ENCODE measurements at regions not wholly inside any gene's neighbourhood (a gene's known extent, or its start where the extent isn't known, plus 50 kb on each side); places are given as distances from the start of the nearest gene placed in this dataset.

DNA sequence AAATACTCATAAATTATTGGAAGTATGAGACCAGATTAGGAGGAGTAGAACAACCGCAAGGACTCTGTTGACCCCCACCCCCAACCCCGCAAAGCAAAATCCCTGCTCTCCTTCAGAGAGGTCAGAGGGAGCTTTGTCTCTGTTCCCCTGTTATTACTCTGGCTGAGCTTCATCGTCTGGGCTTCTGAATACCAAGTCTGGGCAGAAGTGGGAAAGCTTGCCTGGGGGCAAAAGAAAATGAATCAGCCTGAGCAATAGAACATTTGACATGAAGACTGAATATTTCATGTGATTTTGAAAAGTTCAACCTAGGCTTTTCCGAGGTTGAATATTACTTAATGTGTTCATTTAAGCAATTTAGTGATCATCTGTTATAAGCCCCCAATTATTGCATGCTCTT, 114.6 kb upstream of the ARHGAP28 start:
- DNase-seq, result no peak

DNA sequence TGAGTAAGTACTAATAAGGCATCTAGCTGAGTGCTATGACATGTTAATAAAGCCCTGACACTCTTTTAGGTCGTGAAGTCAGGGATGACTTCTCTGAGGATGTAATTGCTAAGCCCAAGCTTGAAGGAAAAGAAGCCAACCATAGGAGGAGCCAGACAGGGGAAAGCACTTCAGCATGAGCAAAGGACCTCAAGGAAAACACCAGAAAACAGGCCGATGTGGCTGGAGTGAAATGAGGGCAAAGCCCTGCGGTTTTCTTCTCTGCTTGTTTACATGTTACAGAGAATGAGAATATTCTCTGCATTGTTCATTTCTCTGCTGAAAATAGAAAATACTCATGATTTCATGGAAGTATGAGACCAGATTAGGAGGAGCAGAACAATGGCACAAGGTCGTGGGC, 112.5 kb upstream of the ARHGAP28 start:
- no peak for DNase-seq

DNA sequence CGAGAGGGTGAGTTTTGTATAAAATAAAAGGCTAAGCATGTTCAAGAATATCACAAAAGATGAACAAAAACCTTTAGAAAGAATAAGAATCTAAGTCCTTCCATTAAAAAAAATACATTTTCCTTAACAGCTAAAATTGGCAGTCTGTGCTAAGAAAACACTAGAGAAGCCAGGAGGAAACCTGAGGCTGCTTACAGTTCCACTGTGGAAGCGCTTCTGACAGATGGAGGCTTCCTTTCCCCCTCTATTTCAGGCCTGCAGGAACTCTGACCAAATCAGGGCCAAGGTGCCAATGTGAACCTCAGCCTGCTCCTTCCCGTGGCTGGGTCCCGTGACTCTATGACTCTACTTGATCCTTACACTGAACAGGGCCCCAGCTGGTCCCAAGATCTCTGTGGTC, 108.1 kb upstream of the ARHGAP28 start:
- no peak for DNase-seq

DNA sequence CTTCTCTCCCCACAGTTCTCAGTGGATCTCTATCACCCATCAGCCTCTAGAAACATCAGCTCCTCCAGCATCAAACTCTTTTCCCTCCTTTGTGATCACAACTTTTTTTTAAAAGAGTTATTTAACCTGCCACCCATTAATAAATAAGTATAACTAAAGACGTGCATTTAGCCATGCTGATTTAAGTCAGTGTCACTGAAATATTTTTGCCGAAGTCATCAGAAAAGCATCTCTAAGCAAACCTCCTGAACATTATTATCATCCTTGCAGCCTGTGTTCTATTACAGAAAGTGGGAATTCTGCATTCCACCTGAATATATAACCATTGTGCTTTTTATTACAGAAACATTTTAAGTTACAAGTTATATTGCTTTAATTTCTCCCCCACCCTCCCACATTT, 106.2 kb upstream of the ARHGAP28 start:
- no peak for DNase-seq

DNA sequence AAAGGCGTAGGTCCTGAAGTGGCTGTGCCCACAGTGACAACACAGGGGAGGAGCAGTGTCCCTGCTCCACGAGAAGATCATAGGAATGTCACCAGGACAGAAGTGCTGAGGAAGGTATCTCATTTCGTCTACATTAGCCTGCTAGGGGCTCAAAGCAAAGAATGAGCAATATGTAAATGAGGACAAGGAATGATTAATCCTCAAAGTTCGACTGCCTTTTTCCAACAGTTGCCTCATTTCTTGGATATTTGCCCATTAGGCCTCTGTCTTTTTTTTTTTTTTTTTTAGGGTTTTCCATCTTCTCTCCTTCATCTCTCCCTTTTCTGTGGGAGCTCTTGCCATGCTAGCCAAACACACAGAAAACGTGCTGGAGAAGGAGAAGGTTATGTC, 105.2 kb upstream of the ARHGAP28 start:
- peak; percentile 89 for DNase-seq

DNA sequence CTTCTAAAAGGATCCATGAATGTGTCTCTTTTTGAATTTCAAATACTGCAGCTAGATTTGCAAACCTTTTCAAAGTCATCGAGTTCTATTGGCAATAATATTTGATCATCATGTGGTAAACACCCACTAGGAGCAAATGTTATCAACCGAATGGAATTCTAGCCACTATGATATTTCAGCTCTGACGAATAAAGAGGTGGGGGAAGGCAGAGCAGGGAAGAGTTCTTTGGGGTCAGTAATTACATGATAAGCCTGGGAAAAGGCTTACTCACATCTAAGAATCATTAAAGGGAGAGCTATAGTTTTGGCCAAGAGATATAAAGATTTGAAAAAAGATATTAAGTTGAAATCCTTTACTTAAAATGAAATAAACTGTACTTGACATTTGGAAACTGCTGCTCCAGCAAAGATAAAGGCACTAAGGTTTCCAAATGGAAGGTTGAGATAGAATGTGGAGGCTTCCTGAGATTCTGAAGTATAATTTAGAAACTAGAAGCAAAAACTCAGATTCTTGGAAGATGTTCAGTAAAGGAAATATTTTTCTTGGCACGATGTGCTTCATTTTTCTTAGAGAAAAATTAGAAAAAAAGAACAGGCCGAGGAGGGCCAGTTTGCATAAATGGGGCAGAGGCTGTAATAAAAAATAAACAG, 104.7 kb upstream of the ARHGAP28 start:
- peak; percentile 92 for DNase-seq

DNA sequence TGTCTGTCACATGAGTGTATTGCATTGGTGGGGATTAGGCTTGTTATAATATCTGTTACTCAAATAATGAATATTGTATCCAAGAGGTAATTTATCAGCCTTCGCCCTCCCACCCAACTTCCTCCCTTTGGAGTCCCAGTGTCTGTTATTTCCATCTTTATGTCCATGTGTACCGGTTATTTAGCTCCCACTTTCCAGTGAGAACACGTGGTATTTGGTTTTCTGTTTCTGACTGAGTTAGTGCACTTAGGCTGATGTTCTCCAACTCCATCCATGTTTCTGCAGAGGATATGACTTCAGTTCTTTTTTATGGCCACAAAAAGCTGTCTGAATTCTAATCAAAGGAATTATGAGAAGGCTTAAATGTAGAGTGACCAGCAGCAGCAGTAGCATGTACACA, 104.0 kb upstream of the ARHGAP28 start:
- no peak for DNase-seq

DNA sequence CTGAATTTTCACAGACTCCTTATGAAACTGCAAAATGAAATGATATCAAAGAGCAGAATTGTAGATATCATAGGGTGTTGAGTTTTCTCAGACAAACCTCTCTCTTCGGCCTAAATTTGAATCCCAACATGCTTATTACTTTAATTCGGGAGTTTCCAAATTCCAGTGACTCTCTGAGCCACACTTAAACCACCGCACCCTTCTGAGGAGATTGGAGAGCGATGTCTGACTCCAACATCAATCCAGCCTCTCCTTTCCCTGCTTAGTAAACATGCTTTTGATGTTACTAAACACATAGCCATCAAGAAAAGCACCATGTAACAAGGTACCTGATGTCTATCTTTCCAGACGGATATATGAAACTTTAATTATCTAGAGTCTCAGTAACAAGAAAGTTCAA, 103.1 kb upstream of the ARHGAP28 start:
- DNase-seq, result no peak

DNA sequence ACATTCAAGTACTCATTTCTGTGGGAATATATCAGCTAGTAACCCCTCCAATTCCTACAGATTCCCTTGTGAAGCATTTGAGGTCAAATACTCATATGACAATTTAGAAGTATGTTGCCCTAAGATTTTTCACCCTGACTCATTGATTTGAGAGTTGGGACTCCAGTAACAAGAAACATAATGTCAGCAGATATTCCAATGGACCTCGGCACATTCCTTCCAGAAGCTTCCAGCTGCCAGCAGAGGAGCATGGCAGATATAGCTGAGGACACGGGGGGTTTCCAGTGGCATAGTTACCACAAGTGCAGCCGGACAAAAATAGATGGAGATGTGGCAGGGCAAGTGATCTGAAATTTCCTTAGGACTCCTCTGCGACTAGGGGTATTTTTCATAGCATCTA, 101.9 kb upstream of the ARHGAP28 start:
- DNase-seq, result peak; percentile 90

DNA sequence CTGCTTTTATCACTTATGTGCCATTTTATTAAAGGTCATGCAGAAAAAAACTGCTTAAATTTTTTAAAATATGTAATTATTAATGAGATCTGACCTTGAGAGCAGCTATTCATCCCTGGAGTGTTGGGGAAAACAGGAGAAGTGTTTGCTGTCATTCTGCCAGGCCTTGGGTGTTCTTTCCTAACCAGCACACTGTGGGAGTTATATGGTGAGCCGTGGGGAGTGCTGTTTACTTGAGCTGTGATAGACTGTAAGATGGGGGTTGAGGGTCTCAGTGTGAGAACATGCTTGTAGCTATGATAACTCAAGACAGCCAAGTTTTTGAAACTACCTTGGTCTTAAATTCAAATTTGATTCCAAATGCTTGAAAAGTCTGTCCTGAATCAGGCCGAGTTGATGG, 101.3 kb upstream of the ARHGAP28 start:
- DNase-seq, result peak; percentile 49

DNA sequence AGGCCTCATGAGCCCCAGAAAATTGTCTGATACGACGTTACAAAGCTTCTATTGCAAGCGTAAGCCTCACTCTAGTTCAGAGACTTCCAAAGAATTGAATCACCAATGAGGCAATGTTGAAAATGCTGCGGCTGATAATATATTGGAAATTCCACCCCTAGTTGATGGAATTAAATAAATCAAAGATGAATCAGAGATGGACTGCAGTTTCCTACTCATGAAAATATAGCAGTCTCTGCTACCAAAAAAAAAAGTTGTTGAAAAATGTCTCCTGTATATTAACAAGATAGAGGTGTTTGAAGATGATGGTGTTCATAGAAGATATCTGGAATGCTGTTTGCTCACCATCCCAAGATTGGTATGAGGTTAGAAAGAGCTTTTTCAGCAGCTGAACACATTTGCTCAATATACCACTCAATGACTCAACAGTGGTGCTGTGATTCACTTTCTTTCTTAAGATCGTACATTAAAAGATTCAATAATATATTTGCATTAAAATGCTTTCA, 99.8 kb upstream of the ARHGAP28 start:
- DNase-seq, result peak; percentile 92

DNA sequence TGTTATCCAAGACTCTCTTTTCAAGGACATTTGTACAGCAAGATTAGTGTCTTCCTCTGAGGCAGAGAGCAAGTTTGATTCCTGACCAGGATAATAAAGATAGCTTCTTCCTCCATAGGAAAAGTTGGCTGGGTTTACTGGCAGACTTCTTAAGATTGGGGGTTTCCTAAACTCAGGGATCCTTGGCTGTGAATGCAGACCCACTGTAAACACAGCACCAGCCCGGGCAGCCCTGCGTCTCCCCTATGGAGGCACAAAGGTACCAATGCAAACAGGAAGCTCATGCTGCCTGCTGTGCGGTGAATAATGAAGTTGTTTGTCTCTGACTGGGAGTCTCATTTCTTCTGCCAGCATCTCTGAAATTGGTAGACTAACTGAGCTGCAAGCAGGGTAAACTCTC, 96.2 kb upstream of the ARHGAP28 start:
- DNase-seq, result no peak

DNA sequence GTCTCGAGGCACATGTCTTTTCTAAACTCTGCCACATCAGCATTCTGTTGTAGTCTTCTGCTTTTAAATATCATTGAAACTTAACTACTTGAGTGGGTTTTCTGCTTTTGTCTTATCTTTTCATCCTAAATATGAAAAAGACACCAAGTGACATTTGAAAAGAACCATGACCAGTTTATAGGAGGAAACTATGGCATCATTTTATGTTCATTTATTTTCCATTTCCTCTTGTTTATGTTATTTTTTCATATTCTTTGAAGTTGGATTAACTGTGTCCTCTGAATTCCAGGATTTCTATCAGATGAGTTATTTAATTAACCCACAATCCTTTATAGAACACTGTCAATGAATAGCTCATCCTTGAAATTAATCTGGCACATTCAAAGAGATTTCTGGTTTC, 93.4 kb upstream of the ARHGAP28 start:
- no peak for DNase-seq

DNA sequence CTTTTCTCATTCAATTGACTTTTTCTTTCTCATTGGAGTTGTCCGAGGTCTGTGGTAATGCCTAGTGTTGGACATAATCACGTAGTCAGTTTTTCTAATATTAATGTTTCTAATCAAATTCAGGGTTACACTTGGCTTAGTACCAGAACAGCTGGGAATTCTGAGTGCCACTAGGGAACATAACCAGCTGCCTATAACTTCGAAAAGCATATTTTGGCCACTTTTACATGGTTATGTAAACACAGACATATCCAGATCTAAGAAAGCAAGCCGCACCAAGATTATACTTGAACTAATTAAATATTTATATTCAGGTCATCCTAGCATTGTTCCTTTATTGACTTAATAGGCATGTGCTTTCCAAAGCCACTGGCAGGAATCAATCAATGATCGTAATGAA, 91.1 kb upstream of the ARHGAP28 start:
- DNase-seq, result no peak

DNA sequence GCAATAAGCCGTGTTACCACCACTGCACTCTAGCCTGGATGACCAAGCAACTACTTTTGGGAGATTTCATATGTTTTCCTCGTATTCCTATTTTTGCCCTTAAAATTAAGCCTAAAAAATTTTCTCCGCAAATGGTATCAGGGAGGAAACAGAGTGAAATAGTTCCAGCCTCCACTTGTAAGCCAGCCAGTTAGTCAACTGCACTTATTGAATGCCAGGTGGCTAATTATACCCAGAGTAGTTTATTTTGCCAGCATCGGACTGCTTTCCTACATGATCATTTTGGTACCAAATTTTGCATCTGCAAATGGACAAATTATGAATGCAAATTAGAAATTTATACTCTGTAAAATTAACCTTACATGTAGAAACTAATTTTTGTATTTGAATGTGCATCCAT, 90.2 kb upstream of the ARHGAP28 start:
- DNase-seq, result no peak

DNA sequence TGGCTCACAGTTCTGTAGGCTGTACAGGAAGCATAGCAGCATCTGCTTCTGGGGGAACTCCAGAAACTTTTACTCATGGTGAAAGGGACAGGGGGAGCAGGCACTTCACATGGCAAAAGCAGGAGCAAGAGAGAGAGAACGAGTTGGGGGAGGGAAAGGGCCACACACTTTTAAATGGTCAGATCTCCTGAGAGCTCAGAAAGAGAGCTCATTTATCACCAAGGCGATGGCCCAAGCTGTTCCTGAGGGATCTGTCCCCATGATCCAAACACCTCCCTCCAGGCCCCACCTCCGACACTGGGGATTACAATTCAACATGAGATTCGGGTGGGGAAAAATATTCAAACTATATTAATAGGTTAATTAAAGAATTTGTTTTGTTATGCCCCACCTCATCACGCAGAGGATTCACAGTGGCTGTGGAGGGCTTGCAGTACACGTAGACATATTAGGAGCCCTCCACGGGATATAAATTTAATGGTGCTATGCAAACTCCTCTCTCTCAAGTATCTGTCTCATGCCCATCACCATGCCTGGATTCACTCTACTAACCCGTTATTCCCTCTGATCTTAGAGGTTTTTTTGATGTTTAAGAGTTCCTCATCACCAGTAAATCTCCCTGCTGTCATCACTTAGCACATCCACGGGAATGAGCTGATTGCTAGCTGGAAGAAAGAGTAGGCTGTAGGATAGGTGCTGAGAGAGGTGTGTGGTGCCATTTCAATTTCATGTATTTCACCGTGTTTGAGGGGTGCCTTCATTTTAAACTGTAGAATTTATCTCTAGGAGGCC, 84.5 kb upstream of the ARHGAP28 start:
- no peak for DNase-seq

DNA sequence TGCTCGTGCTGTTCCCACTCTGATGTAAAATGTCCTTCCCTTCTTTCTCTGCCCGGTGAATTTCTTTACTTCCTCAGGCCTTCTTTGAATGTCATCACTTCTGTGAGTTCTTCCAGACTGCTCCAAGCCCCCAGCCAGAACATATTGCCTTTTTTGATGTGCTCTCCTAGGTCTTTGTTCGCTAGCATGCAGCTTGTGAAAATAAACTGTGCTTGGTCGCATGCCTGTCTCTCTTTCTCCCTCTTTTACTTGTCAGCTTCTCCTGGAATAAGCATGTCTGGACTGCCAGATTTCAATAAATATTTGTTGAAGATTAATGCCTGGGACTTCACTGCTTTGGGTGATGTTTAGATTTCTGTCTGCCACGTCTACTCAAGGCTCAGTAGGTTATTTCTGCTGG, 82.7 kb upstream of the ARHGAP28 start:
- DNase-seq, result no peak

DNA sequence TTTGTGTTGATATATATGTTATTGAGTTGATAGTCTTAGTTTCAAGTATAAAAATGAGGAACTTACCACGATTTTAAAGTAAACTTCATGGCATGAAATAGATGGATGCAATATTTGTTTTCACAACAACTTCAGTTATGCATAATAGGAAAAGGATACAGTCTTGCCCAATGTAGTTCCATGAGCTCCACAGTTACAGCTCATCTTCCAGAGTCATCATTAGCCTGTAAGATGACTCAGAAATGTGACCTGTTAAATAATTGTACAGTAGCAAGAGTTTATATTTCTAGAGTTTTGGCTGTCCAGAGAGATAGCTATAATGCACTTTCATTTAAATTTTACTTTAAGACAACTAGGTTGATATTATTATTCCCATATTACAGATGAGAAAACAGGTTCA, 80.9 kb upstream of the ARHGAP28 start:
- DNase-seq, result peak; percentile 29

DNA sequence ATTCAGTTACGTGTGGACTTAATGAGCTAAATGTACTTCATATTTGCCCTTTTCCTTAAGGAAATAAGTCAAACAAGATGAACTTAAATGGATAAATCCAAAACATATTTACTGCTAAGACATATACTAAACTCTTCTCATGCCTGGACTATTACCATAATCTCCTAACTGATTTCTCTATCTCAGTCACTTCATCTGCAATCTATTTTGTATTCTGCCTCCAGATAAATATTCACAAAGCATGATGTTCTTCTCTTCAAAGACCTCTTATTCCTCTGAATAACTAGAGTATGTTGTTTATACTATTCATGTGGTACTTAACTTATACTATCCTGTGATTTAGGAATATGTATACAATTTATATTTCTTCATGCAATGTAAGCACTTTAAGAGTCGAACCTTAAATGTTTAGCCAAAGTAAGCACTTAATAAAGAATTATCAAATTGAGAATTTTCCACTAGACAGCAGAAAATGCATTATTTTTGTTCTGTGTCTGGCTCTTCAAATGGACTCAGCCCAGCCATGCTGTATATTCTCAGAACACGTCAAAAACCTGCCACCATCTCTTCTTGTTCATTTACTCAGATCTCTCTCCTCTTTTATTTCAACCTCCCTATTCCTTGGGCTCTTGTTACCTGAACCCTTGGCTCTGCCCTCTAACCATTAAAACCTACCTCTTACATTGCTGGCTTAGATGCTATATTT, 79.9 kb upstream of the ARHGAP28 start:
- DNase-seq, result no peak

DNA sequence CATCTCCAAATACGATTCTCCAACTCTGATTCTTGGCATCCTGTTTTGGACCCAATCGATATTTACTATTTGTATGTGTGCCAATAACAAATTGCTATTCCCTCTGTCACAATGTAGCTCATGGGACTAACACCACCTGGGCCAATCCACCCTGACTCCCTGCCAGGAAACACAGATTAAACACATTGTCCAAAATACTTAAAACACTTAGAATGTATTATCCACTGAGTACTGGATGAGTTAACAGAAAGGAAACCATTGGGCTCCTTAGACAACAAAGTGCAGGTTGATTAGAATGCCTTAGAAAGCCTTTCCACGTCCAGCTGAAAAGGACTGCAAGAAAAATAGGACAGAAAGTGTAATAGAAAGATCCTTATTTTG, 79.4 kb upstream of the ARHGAP28 start:
- no peak for DNase-seq

DNA sequence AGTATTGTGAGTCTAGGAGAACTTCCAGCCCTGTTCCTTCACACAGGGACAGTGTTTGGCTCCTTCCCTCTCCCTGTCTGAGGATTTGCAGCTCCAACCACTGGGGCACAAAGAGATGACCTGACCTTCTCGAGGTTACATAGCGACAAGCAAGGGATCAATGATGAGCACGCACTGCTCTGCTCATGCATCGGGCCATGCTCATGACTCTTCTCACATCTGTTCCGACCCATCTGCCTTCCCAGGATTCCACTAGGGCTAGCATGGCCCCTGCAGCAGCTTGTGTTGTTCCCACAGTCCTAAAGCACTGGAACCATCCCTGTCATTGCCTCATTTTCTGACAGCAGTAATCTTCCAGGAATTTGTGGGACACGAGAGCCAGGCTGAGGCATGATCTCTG, 78.8 kb upstream of the ARHGAP28 start:
- DNase-seq, result no peak

DNA sequence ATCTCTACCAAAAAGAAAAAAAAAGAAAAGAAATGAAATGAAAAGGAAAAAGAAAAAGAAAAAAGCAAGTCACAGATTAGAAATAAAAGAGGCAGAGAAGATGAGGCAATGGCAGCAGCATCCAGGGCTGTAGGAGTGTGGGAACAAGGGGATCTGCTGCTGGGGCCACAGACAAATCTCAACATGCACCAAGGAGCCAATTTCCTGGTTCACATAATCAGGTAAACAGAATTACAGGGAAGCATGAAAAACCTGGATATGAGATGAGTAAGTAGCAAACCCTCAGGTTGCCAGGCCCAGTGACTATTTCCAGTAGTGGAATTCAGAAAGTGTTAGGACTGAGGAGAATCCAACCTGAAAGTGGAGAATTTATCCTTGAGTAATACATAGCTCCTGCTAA, 77.4 kb upstream of the ARHGAP28 start:
- DNase-seq, result no peak

DNA sequence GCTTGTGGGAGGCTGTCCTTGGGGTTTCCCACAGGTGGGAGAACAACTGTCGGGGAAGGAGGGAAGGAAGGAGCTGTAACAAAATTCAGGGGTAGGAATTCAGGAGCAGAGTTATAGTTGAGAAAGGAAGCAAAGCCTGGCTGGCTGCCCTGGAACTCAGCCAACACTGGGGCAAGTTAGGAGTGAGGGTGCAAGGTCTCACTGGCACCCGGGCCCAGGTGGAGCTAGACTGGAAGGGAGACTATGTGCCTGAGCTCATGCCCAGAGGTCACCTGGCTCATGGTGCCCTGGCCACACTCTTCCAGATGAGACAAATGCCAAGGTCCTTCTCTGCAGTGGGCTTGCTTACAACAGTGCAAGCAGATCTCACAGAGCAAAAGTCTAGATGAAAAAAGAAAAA, 75.6 kb upstream of the ARHGAP28 start:
- no peak for DNase-seq
